Endometrium (tissue), 2 donors: ENCODE measurements at regions not wholly inside any gene's neighbourhood (a gene's known extent, or its start where the extent isn't known, plus 50 kb on each side); places are given as distances from the start of the nearest gene placed in this dataset.

Experiments
- FAIRE-seq: peaks from 2 replicates; lab custom pipeline; 2012; peaks lifted over from hg19 to GRCh38; lab: Jason Lieb, UNC
- donor health status: control.
- donor health status: control.

GRCh38 chr11:121683791-121684190, 231.0 kb upstream of the SORL1-AS1 start:
- no peak for FAIRE-seq
